ENCODE measurements at regions not wholly inside any gene's neighbourhood (a gene's known extent, or its start where the extent isn't known, plus 50 kb on each side); places are given as distances from the start of the nearest gene placed in this dataset.
"Not testable (repeated sequence)": the region's sequence is repeated elsewhere in the genome, so short reads cannot be mapped to it uniquely, and the experiment has no call there.

- TF ChIP-seq, protein P1, sequence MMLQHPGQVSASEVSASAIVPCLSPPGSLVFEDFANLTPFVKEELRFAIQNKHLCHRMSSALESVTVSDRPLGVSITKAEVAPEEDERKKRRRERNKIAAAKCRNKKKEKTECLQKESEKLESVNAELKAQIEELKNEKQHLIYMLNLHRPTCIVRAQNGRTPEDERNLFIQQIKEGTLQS (CRISPR knock-in tag; conservative IDR thresholded peaks at IDR 0.05), result not testable (repeated sequence)
- TF ChIP-seq, protein P2, sequence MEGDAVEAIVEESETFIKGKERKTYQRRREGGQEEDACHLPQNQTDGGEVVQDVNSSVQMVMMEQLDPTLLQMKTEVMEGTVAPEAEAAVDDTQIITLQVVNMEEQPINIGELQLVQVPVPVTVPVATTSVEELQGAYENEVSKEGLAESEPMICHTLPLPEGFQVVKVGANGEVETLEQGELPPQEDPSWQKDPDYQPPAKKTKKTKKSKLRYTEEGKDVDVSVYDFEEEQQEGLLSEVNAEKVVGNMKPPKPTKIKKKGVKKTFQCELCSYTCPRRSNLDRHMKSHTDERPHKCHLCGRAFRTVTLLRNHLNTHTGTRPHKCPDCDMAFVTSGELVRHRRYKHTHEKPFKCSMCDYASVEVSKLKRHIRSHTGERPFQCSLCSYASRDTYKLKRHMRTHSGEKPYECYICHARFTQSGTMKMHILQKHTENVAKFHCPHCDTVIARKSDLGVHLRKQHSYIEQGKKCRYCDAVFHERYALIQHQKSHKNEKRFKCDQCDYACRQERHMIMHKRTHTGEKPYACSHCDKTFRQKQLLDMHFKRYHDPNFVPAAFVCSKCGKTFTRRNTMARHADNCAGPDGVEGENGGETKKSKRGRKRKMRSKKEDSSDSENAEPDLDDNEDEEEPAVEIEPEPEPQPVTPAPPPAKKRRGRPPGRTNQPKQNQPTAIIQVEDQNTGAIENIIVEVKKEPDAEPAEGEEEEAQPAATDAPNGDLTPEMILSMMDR (IDR thresholded peaks at IDR 0.05), result not testable (repeated sequence)
- not testable (repeated sequence) for TF ChIP-seq E2F5 (CRISPR knock-in tag; IDR thresholded peaks at IDR 0.05); KAT7 (CRISPR knock-in tag; IDR thresholded peaks at IDR 0.05; ENCODE audit: borderline replicate concordance); TEAD4 (CRISPR knock-in tag; IDR thresholded peaks at IDR 0.05); FOXJ3 (CRISPR knock-in tag; IDR thresholded peaks at IDR 0.05; ENCODE audit: borderline replicate concordance); MAX (CRISPR knock-in tag; IDR thresholded peaks at IDR 0.05); ZNF138 (CRISPR knock-in tag; conservative IDR thresholded peaks at IDR 0.05); ZNF423 (CRISPR knock-in tag; IDR thresholded peaks at IDR 0.05); ESRRA (CRISPR knock-in tag; IDR thresholded peaks at IDR 0.05; ENCODE audit: borderline replicate concordance)
- TF ChIP-seq, protein P3, sequence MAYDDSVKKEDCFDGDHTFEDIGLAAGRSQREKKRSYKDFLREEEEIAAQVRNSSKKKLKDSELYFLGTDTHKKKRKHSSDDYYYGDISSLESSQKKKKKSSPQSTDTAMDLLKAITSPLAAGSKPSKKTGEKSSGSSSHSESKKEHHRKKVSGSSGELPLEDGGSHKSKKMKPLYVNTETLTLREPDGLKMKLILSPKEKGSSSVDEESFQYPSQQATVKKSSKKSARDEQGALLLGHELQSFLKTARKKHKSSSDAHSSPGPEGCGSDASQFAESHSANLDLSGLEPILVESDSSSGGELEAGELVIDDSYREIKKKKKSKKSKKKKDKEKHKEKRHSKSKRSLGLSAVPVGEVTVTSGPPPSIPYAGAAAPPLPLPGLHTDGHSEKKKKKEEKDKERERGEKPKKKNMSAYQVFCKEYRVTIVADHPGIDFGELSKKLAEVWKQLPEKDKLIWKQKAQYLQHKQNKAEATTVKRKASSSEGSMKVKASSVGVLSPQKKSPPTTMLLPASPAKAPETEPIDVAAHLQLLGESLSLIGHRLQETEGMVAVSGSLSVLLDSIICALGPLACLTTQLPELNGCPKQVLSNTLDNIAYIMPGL (CRISPR knock-in tag; IDR thresholded peaks at IDR 0.05), result not testable (repeated sequence)
Observed at GRCh38 chr17:14560325-14560724, 259.4 kb downstream of the HS3ST3B1 start.

All from WTC11 (cell line).